ENCODE measurements at regions not wholly inside any gene's neighbourhood (a gene's known extent, or its start where the extent isn't known, plus 50 kb on each side); places are given as distances from the start of the nearest gene placed in this dataset.

DNA sequence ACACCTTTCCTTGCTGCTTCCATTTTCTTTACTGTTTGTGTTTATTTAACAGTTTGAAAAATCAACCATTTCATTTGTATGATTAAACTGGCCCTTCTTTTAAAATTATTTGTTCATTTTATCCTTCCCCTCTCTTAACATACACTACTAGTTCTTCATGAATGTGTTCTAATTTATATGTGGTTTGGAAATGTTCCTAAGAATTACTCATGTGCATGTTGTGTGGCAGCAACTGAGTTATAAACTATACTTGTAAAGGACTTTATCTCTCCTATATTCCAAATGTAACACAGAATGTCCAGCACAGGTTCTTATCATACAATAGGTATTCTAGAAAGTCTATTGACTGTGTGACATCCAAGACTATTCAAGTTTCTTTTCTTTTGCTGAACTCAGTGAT is 358.2 kb upstream of the MEF2C start:
- no peak overlapping the region for H3K14ac ChIP-seq (replicated peaks; ENCODE audit: low read depth, low read length)
- H3K4me3 ChIP-seq (ENCODE audit: insufficient read depth, low read depth, low read length), result no peak overlapping the region
- no peak overlapping the region for H4K91ac ChIP-seq (ENCODE audit: insufficient read depth, low read depth, low read length)
- H2BK5ac ChIP-seq (ENCODE audit: low read depth, low read length, poor library complexity, severe bottlenecking), result no peak overlapping the region
- no peaks in the 10 kb centered on the region for H3K79me1 ChIP-seq (ENCODE audit: low read depth in 1 of 2, low read length in 2 of 2)
- no peak overlapping the region for H3K4ac ChIP-seq (ENCODE audit: low read depth, low read length)
- in situ Hi-C loops (cut with MboI; ENCODE audit: low sequenced_read_pairs), result no loop called here
- H3K36me3 ChIP-seq (ENCODE audit: control insufficient read depth, insufficient read depth, low read length), result no peaks in the 10 kb centered on the region
- H2BK120ac ChIP-seq (ENCODE audit: low read depth, low read length), result no peak overlapping the region
- no peaks in the 10 kb centered on the region for H4K20me1 ChIP-seq (ENCODE audit: insufficient read depth, low read length)
- H3K23ac ChIP-seq (ENCODE audit: low read depth, low read length), result no peak overlapping the region
- ATAC-seq (ENCODE audit: low read depth) (peak; percentile 48), DNase-seq (peak; percentile 66)
- CTCF ChIA-PET, result no interaction called here
- H3K4me1 ChIP-seq (ENCODE audit: control insufficient read depth, insufficient read depth, low read length), result no peaks in the 10 kb centered on the region
- no peak overlapping the region for H2BK20ac ChIP-seq (ENCODE audit: low read depth, low read length)
- no peak overlapping the region for H3K27ac ChIP-seq (ENCODE audit: insufficient read depth, low read length)
- intact Hi-C loops (cut with micrococcal nuclease), result loop anchor here (5.0 kb wide), 1 partner anchor 51 kb away; no protein-coding TSS in a partner anchor
- no peak overlapping the region for H3K56ac ChIP-seq (ENCODE audit: extremely low read depth, insufficient read depth, low read length)
- no peak overlapping the region for H4K8ac ChIP-seq (ENCODE audit: low read depth in 2 of 2, low read length in 2 of 2)
- no peaks in the 10 kb centered on the region for H3K9me1 ChIP-seq (ENCODE audit: insufficient read depth, low read length)
- no peaks in the 10 kb centered on the region for H3K9me3 ChIP-seq (ENCODE audit: control insufficient read depth, insufficient read depth, low read length)
- H4K5ac ChIP-seq (ENCODE audit: low read depth, low read length), result no peak overlapping the region
- H2AK9ac ChIP-seq (replicated peaks; ENCODE audit: low read depth, low read length, poor library complexity), result no peak overlapping the region
- no peak overlapping the region for H3K4me2 ChIP-seq (ENCODE audit: low read depth, low read length)
- no peaks in the 10 kb centered on the region; the same call in 1 of the 2 replicates for H3K27me3 ChIP-seq (ENCODE audit: control insufficient read depth, insufficient read depth, low read length)
- H2AFZ ChIP-seq (replicated peaks; ENCODE audit: low read length, poor library complexity), result no peak overlapping the region
- H3K9ac ChIP-seq (ENCODE audit: low read depth, low read length), result no peak overlapping the region
- TF ChIP-seq FOS (IDR thresholded peaks at IDR 0.05; ENCODE audit: low read depth, low read length) (no peak), RCOR1 (IDR thresholded peaks at IDR 0.05; ENCODE audit: insufficient replicate concordance, low read length) (no peak), MAZ (IDR thresholded peaks at IDR 0.05; ENCODE audit: borderline replicate concordance, low read depth, low read length) (no peak), CEBPB (IDR thresholded peaks at IDR 0.05; ENCODE audit: low read depth, low read length) (no peak), BHLHE40 (IDR thresholded peaks at IDR 0.05; ENCODE audit: low read depth, low read length) (no peak), CHD1 (IDR thresholded peaks at IDR 0.05; ENCODE audit: low read depth, low read length) (no peak), MAFK (IDR thresholded peaks at IDR 0.05; ENCODE audit: low read depth, low read length) (no peak), CTCF (conservative IDR thresholded peaks at IDR 0.05; ENCODE audit: low read depth, low read length) (no peak), ELK1 (IDR thresholded peaks at IDR 0.05; ENCODE audit: borderline replicate concordance, low read depth, low read length) (no peak), SMC3 (IDR thresholded peaks at IDR 0.05; ENCODE audit: low read depth, low read length) (no peak), POLR2A (IDR thresholded peaks at IDR 0.05; ENCODE audit: low read depth, low read length) (no peak), RFX5 (IDR thresholded peaks at IDR 0.05; ENCODE audit: low read depth, low read length) (no peak), NFE2L2 (IDR thresholded peaks at IDR 0.05; ENCODE audit: low read depth, low read length) (no peak)
- H2BK15ac ChIP-seq (ENCODE audit: low read depth, low read length), result no peak overlapping the region
- BruUV-seq (replicated peaks), result no TSS peak
- no peak overlapping the region for H2AK5ac ChIP-seq (ENCODE audit: low read depth, low read length)
- H3K18ac ChIP-seq (ENCODE audit: low read depth, low read length), result no peak overlapping the region
- POLR2A ChIA-PET (ENCODE audit: unreplicated experiment), result no interaction called here
- dilution Hi-C loops (cut with HindIII; ENCODE audit: low sequenced_read_pairs, unreplicated experiment), result no loop called here
